GM18520 (cell line): ENCODE measurements at regions not wholly inside any gene's neighbourhood (a gene's known extent, or its start where the extent isn't known, plus 50 kb on each side); places are given as distances from the start of the nearest gene placed in this dataset.

Source experiments
- ATAC-seq: cut with Tn5 transposase; IDR thresholded peaks from one replicate; pipeline ENCODE4 v1.9.1; 2021; ENCODE audit not compliant: unreplicated experiment

DNA sequence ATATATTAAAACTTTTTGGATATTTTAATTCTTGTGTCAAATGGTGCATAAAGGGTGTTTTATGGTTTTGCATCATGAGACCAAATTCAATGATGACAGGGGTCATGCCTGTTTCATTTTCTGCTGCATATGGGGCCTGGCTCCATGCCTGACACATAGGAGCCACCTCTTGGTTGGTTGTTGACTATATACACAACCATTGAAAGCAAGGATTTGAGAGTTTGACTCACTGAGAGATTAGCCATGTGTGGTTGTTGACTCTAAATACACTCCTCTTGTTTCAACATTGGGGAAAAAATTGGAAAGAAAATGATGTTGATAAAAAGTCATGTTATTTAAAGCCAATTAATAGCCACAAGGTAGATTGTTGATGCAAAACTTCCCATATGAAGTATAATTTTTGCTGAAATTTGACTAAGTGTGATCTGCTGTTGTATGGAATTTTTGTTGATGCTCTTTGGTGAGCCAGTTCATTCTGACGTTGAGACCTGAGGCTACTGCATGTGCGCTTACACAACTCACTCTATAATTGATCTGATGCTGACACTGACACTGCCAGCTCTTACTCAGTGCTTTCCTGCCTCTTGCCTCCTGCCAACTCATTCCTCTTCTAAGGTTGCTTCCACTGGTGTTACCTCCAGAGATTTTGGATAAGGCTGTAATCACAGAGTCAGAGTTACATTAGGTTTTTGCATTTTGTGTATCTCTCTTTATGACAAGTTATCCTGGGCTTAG, 446.2 kb upstream of the SLC14A2 start:
- no peak for ATAC-seq

DNA sequence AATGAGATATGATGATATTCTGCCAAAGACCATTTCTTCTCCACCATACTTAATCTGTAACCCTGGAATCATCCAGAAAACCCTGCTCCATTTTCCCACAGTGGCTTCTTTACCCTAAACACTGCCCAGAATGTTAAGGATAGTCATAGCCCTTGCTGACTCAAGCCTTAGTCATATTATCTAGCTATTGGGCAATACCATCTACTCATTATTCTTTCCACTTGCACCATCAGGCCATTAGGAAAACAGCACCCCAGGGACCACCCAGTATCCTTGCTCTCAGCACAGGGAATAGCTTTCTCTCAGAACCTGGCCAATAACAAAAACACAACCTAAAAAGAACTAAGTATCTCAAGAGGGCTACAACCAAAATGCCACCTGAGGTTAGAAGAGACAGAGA, 445.7 kb upstream of the SLC14A2 start:
- ATAC-seq: no peak

DNA sequence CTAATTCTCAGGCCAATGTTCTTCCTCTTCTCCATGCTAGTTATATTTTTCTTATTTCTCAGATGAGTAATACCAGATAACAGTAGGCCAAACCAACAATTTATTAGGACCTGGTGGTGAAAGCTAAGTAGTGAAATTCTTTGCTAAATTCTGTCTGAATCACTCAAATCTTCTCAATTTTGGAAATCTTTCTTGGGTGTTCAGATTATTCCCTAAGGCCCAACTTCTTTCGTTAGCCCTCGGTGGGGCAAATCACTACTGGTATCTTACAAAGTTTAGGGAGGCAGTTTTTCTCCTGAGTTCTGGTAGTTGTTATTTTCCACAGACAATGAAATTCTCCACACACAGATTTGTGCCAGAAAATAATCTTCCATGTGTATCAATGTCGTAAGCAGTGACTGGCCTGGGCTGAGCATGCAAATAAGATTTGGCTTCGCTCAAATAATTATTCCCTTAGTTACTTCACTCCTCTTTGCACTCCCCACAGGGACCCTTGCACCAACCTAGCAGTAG, 443.5 kb upstream of the SLC14A2 start:
- no peak for ATAC-seq

DNA sequence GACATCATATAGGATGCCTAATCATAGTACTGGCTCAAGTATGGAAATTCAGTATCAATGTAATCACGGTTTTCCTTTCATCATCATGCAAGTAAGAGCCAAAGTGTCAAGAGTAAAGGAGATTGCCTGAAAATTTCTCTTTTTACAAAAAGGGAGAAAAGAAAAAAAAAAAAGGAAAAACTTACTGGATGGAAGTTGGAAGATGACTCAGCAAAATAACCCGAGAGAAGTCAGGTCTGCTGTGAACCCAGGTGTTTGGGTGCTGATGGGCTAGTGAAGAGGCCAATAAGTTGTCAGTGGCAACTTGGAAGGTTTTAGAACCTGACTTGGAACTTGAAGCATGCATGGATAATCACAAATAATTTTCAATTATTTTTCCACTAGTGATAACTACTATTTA, 441.9 kb upstream of the SLC14A2 start:
- ATAC-seq: no peak

DNA sequence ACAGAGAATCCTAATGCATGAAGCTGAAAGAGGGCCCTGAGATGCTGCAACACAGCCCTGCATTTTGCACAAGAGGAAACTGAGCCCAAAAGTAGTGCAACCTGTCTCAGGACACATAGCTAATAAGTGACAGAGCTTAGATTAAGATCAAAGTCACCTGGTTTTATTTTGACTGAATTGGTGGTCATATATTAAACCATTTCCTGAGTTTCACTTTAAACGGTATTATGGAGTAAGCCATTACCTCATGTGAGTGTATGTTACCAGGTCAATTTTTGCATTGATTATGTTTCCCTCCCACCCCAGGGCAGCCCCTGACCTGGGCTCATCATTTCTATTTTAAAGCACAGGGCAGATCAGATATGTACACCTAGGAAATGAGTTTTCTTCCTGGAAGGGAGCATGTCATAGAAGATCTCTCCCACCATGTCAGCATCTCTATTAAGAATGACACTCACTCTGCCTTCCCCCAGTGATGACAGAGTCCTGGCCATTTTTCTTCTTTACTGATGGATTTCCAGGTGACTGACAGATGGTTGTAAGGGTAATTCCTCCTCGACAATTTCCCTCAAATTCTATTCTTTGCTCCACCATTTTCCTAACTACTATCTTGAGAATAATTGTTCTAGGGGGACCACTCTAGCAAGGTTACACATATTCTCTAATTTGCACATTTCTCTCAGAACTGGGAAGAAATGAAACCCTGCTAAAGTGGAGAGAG, 441.3 kb upstream of the SLC14A2 start:
- ATAC-seq: no peak

DNA sequence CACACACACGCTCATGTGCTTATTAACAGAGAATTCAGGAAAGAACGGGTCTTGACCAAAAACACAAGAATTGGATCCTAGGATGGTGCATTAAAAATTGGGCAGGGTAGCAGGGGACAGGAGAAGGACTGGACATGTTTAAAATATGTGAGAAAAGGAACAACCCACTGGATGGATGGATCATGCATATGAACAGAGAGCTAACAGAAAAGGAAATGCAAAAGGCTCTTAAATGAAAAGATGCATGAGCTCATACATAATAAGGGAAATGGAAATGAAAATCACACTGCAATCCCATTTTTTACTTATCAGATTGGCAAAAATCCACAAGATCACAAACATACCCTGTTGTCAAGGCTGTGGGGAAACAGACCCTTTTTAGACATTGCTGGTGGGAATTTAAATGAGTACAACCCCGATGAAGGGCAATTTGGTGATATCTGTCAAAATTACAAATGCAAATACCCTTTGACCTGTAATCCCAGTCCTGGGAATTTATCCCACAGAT, 440.6 kb upstream of the SLC14A2 start:
- ATAC-seq: no peak

DNA sequence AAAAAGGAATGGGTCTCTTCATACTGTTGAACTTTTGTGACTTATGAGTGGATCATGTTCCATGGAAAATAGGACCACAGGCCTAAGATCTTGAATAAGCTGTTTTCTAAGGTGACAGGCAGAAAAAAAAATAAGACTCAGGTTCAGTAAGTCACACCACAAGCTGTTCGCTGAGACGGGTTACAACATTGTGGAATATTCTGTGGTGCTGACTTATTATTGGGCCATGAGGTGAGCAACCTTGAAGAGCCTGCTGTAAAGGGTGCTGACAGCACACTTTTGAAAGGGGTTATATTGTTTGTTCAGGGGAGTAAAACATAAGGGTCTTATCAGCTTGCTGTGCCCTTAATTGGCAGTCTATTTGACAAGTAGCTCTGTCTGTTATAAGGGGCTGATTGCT, 439.8 kb upstream of the SLC14A2 start:
- ATAC-seq: no peak

DNA sequence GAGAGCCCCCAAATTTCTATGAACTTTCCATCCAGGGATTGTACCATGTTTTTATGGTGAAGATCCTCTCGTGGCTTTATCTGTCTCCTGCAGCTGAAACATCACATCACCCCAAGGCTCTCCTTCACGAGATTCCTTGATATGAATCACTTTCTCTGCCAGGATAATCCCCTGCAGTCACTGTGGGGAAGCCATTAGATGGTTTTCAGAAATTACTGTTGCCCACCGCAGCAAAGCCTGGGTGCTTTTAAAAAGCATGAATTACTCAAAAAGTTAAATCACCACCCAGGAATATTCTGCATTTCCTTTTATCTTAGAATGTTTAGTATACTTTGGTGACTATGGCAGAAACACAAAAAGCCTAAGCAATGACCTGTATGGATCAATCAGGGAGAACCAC, 428.4 kb upstream of the SLC14A2 start:
- ATAC-seq: no peak

DNA sequence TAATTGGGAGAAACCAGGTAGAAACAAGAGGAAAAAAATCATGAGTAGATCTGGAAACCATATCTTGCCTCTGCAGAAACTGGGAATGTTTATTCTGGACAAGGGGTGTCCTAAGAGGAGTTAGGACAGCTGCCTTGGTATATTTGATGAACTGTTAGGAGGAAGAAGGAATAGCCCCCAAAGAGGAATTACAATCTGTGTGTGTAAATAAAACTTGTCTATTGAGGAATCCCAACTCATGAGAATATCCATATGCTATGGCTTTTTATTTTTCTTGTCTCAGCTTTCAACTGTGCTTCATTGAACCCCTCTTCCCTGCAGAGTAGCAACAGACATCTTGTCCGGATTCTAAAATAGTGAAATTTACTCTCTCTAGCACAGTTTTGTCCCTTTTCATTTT, 423.5 kb upstream of the SLC14A2 start:
- ATAC-seq: no peak

DNA sequence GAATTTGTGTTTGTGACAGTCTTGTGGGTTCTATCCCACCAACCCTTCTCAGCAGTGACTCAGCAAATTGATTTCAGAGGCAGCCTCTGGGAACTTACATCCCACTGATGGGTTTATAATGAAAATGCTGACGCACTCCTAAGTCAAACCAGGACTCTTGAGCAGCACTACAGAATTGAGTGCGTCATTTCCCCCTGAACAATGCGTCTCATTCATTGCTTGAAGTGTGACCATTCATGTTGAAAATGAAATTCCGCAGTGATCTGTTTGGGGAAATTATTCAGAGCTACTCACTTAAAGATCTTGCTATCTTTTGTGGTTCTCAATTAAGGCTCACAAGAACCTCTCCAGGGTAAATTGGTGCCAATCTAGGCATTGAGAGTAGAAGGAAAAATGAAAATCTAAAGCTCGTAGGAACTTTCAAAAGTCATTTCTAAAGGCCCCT, 417.7 kb upstream of the SLC14A2 start:
- peak; percentile 98 for ATAC-seq

DNA sequence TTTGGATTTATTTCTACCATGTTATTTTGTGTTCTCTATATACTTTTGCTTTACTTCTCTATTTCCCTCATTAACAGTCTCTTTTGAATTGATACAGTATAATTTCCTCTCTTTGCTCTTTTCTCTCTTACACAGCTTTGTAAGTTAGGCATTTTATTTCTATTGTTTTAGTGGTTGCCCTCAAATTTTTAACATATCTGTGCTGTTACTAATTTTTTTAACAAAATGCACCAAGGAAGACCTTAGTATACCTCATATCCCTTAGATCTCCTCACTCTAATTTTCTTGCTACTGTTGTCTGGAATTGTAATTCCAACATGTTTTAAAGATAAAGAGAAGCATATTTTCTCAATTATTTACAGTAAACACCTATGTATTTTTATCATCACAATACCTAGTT, 416.8 kb upstream of the SLC14A2 start:
- ATAC-seq: no peak

DNA sequence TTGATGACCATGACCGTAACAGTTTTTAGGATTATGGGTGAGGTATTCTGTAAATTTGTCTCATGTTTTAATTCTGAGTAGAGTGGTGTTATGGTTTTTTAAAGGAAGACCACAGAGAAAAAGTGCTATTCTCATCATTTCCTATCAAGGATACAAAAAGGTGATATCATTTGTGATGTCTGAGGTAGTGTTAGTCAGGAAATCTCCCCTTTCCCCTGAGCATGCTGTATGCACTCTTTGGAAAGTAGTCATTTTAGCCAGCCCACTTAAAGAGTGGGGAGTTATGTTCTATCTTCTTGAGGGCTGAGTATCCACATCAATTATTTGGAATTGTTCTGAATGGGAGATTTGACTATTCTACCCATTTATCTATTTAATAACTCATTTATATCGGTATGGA, 414.2 kb upstream of the SLC14A2 start:
- no peak for ATAC-seq

DNA sequence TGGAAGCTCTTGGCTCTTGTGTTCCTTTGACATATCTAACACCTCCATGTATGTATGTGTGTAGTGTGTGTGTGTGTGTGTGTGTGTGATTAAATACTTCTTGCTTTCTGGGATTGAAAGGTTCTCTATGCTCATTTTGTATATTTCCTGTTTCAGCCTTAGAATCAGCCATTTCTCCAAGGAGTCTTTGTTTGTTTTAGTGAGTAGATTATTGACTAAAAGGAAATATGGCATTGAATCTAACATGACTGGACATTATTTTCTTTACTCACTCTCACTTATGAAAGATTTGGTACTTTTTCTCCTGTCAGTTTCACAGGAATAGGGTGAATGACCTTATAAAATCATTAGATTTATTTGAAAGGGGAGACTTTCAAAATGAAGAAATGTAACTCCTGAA, 413.8 kb upstream of the SLC14A2 start:
- no peak for ATAC-seq

DNA sequence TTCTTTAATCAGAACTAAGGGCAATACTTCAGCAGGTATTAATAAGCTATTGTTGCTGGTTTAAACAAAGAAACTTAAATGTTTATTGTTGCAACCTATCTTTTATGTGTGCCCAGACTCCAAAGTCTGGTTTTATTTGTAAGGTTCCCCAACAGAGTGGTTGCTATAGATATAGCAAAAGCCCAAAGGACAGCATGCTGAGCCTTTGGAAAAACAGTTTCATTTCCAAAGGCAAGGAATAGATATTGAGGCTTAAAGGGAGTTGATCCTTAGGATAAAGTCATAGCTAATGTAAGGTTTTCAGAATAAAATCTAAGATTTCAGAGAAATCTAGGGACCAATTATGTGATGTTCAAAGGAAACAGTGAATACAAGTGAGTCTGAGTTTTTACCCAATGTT, 413.2 kb upstream of the SLC14A2 start:
- ATAC-seq: no peak

DNA sequence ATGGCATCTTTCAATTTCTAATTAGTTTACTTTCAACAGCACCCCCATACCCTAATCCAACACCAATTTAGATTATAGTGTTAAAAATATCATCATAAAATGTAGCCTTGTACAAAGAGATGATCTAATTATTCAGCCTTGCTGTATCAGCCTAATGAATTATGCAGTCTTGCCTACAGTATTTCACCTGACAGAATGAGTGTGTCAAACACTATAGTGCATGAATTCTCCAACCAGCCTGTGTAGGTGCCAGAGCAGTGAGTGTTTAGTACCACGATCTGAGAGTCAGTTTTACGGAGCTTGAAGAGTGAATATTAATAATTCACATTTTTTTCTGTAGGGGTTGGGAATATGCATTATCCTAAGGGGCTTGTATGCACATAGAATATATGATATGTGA, 411.6 kb upstream of the SLC14A2 start:
- ATAC-seq: no peak

DNA sequence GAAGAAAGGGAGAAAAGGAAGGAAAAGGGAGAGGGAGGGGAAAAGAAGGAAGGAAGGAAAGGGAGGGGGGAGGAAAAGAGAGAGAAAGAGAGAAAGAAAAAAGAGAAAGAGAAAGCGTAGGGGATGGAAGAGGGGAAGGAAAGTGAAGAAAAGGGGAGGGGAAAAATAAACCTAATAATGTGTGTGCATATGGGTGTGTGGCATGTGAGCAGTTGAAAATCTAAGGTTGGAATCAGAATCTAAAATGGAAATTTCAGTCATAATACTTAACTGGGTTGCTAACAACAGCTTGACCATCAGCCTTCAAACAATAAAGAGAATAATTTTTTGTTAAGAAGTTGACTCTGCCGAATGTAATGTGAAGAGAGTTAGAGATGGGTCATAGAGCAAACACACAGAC, 407.9 kb upstream of the SLC14A2 start:
- ATAC-seq: no peak

DNA sequence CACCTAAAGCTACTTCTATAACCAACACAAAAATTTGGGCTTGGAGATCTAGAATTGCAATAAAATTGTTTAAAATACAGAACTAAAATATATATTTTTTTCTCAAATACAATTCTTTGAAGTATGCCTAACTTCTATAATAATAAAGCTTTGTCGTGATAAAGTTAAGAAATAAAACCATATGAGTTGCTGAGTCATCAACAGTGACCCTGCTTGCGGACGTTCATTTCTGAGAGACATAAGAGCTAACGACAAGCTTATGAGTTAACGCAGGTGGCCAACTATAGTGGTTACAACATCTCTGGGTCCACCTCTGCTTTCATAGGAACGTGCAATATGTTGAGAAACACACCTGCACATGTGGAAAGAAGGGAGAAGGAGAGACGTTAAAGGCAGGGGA, 407.1 kb upstream of the SLC14A2 start:
- ATAC-seq: no peak

DNA sequence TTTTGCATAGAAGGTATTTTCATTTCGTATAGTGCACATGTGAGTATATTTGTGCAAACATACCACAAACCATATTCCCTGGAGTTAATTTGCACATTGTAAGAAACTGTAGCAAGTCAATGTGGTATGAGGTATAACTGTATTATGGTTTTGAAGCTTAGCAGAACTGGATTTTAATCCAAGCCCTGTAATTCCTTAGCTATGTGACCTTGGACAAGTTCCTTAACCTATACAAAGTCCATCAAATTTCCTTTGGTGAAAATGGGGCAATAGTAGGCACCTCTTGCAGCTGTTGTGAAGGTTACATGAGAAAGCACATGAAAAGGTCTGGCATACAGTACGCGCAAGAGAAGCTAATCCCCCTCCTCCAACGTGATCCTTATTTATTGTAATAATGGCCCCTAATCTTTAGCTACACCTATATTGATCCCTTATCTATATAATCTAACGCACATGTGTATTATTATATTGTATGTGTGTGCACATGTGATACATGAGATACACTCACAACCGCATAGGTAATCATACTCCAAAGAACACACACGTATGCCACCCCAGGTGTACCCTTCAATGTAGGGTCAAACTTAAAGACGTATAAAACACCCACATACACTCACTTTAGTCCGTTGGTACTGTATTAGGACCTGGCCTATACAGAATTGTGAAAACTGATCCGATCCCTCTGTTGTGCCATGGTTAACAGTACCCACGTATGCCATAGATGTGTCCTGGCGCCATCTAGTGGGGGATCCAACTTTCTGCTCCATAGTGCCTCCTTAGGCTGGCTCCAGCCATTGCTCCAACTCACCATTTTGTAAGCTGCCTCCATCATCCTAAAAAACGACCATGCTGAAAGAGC, 402.9 kb upstream of the SLC14A2 start:
- peak; percentile 99 for ATAC-seq

DNA sequence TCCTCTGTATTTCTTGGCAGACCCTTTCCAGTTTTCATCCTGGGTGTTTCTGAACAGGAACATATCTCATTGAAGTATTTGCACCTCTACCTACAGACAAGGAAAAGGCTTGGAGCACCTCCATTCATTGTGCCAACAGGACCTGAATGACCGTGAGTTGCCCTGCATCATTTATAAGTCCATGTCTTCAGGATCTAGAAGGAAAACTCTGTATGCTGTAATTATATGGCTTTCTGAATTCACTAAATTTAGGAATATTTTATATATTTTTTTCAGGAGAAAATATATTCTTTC, 402.3 kb upstream of the SLC14A2 start:
- ATAC-seq: no peak

DNA sequence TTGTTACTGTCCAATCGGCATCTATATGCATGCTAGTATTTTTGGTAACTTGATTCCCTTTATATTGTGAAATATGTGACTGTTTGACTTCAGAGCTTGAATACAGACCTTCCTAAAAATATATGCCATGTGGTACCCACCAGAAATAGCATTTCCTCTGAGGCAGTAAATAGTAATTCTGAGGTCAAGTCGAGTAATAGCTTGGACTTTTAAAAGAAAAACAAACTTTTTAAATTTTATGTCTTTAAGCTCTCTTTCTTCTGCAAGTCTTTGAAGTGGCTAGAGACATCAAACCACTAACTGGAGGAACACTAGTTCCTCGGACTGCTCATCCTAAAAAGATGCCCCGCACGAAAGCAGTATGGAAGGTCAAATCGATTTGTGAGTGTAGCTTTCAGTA, 396.8 kb upstream of the SLC14A2 start:
- ATAC-seq: no peak

DNA sequence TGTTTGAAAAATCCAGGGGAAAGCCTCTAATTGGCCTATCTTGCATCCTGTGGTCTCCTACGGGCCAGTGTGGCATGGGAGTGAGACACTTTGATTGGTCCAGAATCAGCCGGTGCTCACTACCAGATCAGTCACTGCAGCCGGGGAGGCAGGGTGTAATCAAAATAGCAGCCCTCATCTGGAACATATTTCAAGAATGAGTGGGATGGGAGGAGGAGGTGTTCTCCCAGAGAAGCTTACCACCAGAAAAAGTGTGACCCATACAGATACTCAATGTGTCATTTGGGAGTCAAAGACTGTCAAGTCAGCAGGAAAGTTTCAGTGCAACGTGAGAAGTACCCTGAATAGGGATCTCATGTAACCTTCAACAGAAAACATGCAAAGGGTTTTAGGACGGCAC, 393.9 kb upstream of the SLC14A2 start:
- no peak for ATAC-seq

DNA sequence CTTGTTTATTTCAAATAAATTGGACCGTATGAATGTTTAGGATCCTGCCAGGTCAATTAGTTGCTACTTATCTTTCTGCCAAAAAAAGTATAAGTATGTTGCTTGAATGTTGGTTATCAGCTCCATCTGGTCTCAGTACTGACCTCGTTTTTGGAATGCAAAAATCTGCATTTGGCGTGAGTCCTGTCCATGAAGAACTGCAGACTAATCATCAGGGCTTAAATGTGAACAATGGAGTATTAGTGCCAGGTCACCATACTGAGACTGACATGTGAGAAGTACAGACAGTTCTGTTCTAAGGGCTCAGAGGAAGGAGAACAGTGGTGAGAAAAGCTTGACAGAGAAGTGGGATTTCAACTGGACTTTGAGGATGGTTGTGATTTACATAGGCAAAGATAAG, 393.1 kb upstream of the SLC14A2 start:
- no peak for ATAC-seq
